ENCODE measurements at regions not wholly inside any gene's neighbourhood (a gene's known extent, or its start where the extent isn't known, plus 50 kb on each side); places are given as distances from the start of the nearest gene placed in this dataset.

DNA sequence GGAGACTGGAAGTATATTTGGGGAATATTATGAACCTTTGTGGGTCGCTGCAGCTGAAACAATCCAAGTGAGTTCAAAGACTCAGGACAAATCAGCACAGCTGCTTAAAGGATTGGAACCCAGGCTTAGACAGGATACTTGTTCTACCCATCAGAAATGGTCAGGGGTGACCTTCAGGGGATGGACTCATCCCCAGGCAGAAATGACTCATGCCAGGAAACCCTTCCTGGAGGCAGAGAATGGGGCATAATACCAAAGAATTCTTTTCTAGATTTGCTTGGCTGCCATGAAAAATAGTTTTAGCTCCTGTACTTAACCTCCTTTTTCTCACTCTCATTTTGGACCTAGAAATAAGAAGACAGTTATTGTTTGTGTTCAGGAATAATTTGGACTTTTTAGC lies 425.5 kb downstream of the TSN start:
- H3K4me3 ChIP-seq (ENCODE audit: low read depth, low read length): no peak overlapping the region
- TF ChIP-seq, protein P1, sequence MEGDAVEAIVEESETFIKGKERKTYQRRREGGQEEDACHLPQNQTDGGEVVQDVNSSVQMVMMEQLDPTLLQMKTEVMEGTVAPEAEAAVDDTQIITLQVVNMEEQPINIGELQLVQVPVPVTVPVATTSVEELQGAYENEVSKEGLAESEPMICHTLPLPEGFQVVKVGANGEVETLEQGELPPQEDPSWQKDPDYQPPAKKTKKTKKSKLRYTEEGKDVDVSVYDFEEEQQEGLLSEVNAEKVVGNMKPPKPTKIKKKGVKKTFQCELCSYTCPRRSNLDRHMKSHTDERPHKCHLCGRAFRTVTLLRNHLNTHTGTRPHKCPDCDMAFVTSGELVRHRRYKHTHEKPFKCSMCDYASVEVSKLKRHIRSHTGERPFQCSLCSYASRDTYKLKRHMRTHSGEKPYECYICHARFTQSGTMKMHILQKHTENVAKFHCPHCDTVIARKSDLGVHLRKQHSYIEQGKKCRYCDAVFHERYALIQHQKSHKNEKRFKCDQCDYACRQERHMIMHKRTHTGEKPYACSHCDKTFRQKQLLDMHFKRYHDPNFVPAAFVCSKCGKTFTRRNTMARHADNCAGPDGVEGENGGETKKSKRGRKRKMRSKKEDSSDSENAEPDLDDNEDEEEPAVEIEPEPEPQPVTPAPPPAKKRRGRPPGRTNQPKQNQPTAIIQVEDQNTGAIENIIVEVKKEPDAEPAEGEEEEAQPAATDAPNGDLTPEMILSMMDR (IDR thresholded peaks at IDR 0.05; ENCODE audit: low read depth, low read length): no peak
- DNase-seq (ENCODE audit: low read depth, low spot score): no peak
- in situ Hi-C loops (cut with HindIII; ENCODE audit: low sequenced_read_pairs): no loop called here

DNA sequence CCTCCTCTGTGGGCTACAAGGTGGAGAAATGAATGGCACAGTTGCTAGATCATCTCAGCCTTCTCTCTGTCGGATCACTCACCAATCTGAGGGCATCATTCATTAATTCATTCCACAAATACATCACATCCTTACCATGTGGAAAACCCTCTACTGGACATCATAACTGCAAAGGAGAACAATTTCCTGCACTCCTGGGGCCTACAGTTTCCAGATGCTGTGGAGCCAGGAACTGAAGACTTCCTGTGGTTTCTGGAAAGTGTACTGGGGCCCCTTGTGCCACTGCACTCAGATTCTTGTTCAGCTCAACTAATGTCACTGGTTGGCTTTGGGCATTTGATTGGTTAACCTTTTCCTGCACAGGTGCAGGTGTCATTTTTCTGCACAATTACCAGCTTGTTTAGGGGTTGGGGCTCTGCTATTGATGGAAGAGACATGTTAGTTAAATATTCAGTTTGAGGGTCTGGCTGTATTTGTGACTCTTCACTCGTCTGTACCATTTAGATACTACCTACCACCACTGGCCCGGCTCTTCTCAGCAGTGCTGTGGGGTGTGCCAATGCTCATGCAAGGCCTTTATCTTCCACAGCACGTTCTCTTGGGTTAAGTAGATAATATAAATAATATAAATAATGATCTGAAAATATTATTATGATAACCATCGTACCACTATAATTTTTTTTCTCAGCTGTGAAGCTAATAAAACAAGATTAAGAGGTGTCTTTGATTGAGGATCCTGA lies 427.3 kb downstream of the TSN start:
- TF ChIP-seq, protein P1 (IDR thresholded peaks at IDR 0.05; ENCODE audit: low read depth, low read length): no peak
- DNase-seq (ENCODE audit: low read depth, low spot score): no peak
- in situ Hi-C loops (cut with HindIII; ENCODE audit: low sequenced_read_pairs): no loop called here
- H3K4me3 ChIP-seq (ENCODE audit: low read depth, low read length): no peak overlapping the region

DNA sequence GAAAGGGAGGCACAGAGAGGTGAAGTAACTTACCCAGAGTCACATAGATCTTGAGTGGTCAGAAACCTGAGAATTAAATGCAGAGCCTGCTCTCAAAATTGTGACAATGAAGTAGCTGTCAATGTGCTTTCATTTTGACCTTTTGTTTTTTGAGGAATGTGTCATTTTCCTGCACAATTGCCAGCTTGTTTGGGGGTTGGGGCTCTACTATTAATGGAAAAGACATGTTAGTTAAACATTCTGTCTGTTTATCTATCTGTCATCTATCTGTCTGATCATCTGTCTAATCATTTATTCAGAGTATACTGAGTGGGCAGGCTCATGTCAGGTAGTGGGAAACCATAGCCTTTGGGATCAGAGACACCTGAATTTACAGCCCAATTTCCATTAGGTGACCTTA lies 428.4 kb downstream of the TSN start:
- H3K4me3 ChIP-seq (ENCODE audit: low read depth, low read length): no peak overlapping the region
- no peak for DNase-seq (ENCODE audit: low read depth, low spot score)
- in situ Hi-C loops (cut with HindIII; ENCODE audit: low sequenced_read_pairs): no loop called here
- TF ChIP-seq, protein P1 (IDR thresholded peaks at IDR 0.05; ENCODE audit: low read depth, low read length): no peak

DNA sequence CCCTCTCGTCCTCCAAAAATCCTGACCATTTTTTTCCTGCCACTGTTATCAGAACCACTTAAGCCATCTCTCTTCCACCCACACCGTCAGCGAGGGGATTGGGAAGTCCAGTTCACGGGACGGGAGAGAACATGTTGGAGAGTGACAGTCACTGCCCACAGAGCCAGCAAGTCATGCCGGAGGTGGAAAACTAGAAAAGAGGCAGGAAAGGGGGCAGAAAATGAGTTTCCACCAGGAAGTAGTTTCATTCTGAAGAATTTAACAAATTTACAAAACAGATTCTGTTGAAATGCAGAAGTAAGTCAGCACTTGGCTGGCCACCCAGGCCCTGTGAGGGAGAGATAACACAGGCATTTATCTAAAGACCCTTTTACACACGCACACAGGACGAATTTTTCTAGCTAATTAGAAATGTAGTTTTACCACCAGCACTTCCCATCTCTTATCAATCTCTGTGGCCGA lies 431.3 kb downstream of the TSN start:
- H3K4me3 ChIP-seq (ENCODE audit: low read depth, low read length): no peak overlapping the region
- in situ Hi-C loops (cut with HindIII; ENCODE audit: low sequenced_read_pairs): no loop called here
- DNase-seq (ENCODE audit: low read depth, low spot score): no peak
- TF ChIP-seq, protein P1 (IDR thresholded peaks at IDR 0.05; ENCODE audit: low read depth, low read length): no peak

DNA sequence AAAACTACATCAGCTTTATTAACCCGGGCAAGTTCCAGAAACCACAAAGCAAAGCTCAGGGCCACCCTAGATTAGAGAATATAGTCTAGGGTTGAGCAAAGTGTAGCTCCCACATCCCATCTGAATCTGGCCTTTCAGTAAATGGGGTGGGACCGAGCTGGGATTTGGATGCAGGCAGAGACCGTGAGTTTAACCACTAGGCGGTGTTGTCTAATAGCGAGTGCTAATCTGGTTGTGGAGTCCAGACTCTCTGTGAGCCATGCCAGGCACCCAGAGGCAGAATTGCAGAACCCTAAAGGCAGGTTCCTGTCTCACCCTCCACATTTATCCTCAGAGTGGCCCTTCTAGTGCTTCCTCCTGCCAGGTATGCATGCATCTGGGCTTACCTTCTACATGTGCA lies 435.9 kb downstream of the TSN start:
- in situ Hi-C loops (cut with HindIII; ENCODE audit: low sequenced_read_pairs): no loop called here
- H3K4me3 ChIP-seq (ENCODE audit: low read depth, low read length): no peak overlapping the region
- TF ChIP-seq, protein P1 (IDR thresholded peaks at IDR 0.05; ENCODE audit: low read depth, low read length): peak; percentile 25
- no peak for DNase-seq (ENCODE audit: low read depth, low spot score)

DNA sequence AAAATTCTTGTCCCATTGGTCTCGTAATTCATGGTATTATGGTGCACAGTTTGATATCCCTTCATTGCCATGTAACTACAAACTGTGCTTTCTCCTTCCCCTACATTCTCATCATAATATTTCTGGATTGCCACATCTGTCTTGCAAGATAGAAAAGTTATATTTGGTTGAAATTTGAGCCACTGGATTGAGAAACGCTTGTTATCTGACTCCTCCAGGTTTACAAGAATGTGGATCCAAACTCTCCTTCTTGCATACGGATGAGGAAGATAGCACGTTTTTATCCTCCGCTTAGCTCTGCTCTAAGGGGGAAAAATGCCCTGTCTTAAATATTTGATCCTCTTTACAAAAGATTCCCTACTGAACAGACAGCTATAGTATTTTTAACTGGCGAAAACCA lies 438.2 kb downstream of the TSN start:
- in situ Hi-C loops (cut with HindIII; ENCODE audit: low sequenced_read_pairs): no loop called here
- TF ChIP-seq, protein P1 (IDR thresholded peaks at IDR 0.05; ENCODE audit: low read depth, low read length): no peak
- no peak for DNase-seq (ENCODE audit: low read depth, low spot score)
- no peak overlapping the region for H3K4me3 ChIP-seq (ENCODE audit: low read depth, low read length)

Data from astrocyte of the spinal cord (primary cell).